Fibroblast of the aortic adventitia (primary cell): ENCODE measurements at regions not wholly inside any gene's neighbourhood (a gene's known extent, or its start where the extent isn't known, plus 50 kb on each side); places are given as distances from the start of the nearest gene placed in this dataset.

Source experiments
- DNase-seq: peaks from one replicate; pipeline ENCODE4 v3.0.0-alpha.2; 2010; ENCODE audit warnings: low read depth
- H3K4me3 ChIP-seq: 2 replicates; pipeline ENCODE4 v1.5.1; 2011; ENCODE audit warnings: low read depth, mild to moderate bottlenecking, control low read depth, low read length, moderate library complexity
- CTCF ChIP-seq: IDR thresholded peaks from 2 replicates; pipeline ENCODE4 v1.5.1; 2011; ENCODE audit warnings: mild to moderate bottlenecking, low read length, control low read depth, inconsistent platforms; ENCODE audit not compliant: insufficient read depth

GRCh38 chr12:114749065-114749464, 65.1 kb upstream of the TBX3 start:
- no peak for TF ChIP-seq CTCF
- DNase-seq = no peak
- no peak overlapping the region for H3K4me3 ChIP-seq

DNA sequence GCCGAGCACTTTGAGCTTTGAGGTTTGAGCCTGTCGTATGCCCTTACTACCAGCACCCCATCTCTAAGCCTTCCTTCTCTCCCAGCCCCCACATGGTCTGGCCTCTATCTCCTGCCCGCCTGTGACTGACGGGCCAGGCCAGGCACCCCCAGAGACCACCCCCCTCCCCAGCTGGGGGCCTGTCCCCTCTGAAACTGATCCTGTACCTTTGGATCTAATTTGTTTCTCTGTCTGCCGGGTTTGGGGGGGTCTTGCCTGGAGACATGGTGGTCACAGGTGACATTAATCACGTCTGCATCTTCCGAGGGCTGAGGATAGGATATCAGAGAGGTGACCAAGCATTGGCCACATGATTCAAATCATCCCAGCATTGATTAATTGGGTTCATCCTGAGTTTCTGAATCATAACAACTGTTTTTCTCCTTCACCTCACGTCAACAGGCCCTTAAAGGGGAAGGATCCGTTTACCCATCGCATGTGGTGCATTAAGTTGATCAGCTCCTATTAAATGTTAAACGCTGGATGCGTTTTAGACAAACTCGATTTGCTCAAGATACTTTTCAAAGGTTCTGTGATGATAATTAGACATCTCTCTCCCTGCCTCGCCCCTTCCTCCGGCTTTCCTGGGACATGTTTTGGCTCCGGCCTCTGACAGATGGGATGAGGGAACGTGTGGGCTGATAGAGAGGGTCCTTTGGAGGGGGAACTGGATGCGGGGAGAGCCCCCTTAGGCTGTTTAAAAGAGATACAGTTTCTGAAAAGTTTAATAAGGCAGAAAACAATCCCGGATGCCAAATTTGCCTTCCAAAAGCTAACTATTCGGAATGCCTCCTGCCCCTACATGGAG, 63.3 kb upstream of the TBX3 start:
- no peak for TF ChIP-seq CTCF
- no peak overlapping the region for H3K4me3 ChIP-seq
- no peak for DNase-seq

- no peak overlapping the region for H3K4me3 ChIP-seq
- peak; percentile 17 for DNase-seq
Measured at GRCh38 chr12:114746297-114747011, 62.5 kb upstream of the TBX3 start.

GRCh38 chr12:114744691-114745090, 60.7 kb upstream of the TBX3 start:
- TF ChIP-seq CTCF = no peak
- no peak overlapping the region for H3K4me3 ChIP-seq
- peak; percentile 44 for DNase-seq

More at GRCh38 chr12:114746297-114747011, 62.5 kb upstream of the TBX3 start:
- no peak for TF ChIP-seq CTCF

DNA sequence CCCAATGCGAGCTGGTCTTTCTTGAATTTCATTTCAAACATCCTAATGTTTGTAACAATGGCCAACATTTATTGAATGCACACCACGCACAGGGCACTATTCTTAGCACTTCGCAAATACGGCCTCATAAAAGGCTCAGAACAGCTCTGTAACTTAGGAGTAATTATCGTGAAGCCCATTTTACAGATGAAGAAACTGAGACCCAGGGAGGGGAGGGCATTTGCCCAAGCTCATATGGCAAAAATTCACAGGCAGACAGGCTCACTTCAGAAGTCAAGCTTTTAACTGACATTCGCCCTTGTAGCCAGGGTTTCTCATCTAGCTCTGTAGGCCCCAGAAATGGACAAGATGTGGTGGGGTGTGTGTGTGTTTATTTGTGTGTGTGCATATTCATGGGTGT, 60.3 kb upstream of the TBX3 start:
- no peak for TF ChIP-seq CTCF
- H3K4me3 ChIP-seq = no peak overlapping the region
- no peak for DNase-seq

DNA sequence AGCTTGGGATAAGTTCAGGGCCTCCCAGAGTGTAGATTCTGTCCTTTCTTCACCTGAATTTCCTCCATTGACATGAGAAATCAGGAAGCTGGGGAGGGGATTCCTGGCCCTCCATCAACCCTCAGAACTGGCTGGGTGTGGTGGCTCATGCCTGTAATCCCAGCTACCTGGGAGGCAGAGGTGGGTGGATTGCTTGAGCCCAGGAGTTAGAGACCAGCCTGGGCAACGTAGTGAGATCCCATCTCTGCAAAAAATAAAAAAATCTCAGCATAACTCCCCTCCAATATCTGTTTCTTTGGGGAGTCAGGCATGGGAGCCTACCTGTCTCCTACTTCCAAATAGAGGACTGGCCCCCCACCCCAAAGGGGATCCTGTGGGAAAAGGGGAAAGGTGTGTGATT, 59.8 kb upstream of the TBX3 start:
- no peak for TF ChIP-seq CTCF
- no peak for DNase-seq

More for the DNA sequence above, 59.8 kb upstream of the TBX3 start:
- H3K4me3 ChIP-seq = no peak overlapping the region
